AG04450 (cell line): ENCODE measurements at regions not wholly inside any gene's neighbourhood (a gene's known extent, or its start where the extent isn't known, plus 50 kb on each side); places are given as distances from the start of the nearest gene placed in this dataset.

Experiments used
- CTCF ChIA-PET: fragments of 300-600, 350-600 bp; formaldehyde crosslinking; extraction: SDS; loops from one replicate; lab custom pipeline; 2022; ENCODE audit warnings: antibody characterized with exemption, inconsistent platforms; lab: Charles Lee
- POLR2A ChIA-PET: fragments of 350-600 bp; formaldehyde crosslinking; extraction: SDS; loops from one replicate; lab custom pipeline; 2021; ENCODE audit warnings: antibody characterized with exemption, inconsistent platforms; lab: Yijun Ruan, JAX
- DNase-seq: peaks from one replicate; pipeline ENCODE4 v3.0.0-alpha.2; 2011; ENCODE audit warnings: low read depth, low spot score
- H3K27ac ChIP-seq: one replicate; pipeline ENCODE4 v1.5.1; 2012; ENCODE audit warnings: low read depth, low read length, control low read depth
- H3K27me3 ChIP-seq: one replicate; pipeline ENCODE4 v1.6.0; 2012; ENCODE audit warnings: low read length; ENCODE audit not compliant: control insufficient read depth, insufficient read depth
- H3K4me3 ChIP-seq: 2 replicates; pipeline ENCODE4 v1.5.1; 2011; ENCODE audit warnings: mild to moderate bottlenecking, low read depth, low read length, control low read depth
- H3K9me3 ChIP-seq: 2 replicates; pipeline ENCODE4 v1.5.1; 2012; ENCODE audit warnings: low read length; ENCODE audit not compliant: control insufficient read depth, insufficient read depth
- TF ChIP-seq, protein P1 (sequence below): IDR thresholded peaks from 2 replicates; pipeline ENCODE4 v1.5.1; 2011; ENCODE audit warnings: low read depth, low read length, control low read depth, inconsistent platforms

DNA sequence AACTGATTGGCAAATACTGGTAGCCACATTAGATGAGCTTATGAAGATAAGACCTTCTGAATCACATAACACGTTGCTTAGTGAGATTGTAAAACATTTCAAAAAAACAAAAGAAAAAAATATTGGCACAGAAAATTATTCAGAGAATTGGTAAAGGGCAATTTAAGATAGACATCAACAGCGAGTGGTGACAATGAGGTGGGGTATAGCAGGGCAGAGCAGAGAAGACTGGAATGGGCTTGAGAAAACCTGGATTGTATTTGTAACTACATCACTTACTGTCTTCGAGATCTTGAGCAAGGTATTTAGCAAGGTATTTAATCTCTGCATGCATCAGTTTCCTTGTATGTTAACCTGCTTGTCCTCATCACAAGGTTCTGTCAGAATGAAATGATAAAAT is 313.0 kb upstream of the MEIS1 start:
- DNase-seq = no peak
- TF ChIP-seq, protein P1, sequence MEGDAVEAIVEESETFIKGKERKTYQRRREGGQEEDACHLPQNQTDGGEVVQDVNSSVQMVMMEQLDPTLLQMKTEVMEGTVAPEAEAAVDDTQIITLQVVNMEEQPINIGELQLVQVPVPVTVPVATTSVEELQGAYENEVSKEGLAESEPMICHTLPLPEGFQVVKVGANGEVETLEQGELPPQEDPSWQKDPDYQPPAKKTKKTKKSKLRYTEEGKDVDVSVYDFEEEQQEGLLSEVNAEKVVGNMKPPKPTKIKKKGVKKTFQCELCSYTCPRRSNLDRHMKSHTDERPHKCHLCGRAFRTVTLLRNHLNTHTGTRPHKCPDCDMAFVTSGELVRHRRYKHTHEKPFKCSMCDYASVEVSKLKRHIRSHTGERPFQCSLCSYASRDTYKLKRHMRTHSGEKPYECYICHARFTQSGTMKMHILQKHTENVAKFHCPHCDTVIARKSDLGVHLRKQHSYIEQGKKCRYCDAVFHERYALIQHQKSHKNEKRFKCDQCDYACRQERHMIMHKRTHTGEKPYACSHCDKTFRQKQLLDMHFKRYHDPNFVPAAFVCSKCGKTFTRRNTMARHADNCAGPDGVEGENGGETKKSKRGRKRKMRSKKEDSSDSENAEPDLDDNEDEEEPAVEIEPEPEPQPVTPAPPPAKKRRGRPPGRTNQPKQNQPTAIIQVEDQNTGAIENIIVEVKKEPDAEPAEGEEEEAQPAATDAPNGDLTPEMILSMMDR = no peak
- CTCF ChIA-PET = no interaction called here

DNA sequence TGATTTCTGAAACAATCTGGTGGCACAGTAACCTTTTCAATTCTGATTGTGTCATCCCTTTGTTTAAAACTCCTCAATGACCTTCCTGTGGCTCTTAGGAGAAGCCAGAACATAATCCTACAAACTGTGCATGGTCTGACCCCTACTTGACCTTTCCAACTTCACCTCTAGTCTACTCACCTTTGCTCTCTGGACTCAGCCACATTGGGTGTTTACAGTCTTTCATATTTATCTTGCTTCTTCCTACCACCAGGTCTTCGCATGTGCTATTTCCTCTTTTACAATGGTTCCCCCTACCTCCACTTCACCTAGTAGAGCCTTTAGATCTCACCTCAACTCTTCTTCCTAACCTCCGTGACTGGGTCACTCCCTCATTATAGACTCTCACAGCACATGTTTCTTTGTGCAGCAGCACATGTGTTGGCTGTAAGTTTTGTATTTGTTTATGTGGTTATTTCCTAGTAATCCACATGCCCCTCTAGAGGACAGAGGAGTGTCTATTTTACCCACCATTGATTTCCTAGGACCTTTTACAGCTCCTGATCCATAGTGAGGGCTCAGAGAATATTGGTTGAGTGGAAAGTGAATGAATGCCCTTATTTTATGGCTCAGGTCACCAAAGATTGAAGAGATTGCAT is 320.8 kb upstream of the MEIS1 start:
- no peak overlapping the region for H3K4me3 ChIP-seq
- TF ChIP-seq, protein P1 = no peak
- no peaks in the 10 kb centered on the region for H3K27me3 ChIP-seq
- POLR2A ChIA-PET = no interaction called here
- H3K9me3 ChIP-seq = no peaks in the 10 kb centered on the region
- CTCF ChIA-PET = no interaction called here
- no peak for DNase-seq
- no peak overlapping the region for H3K27ac ChIP-seq

More for the DNA sequence above, 313.0 kb upstream of the MEIS1 start:
- Histone ChIP-seq H3K4me3 (no peak overlapping the region), H3K9me3 (no peaks in the 10 kb centered on the region), H3K27ac (no peak overlapping the region), H3K27me3 (no peaks in the 10 kb centered on the region)
- POLR2A ChIA-PET = no interaction called here

DNA sequence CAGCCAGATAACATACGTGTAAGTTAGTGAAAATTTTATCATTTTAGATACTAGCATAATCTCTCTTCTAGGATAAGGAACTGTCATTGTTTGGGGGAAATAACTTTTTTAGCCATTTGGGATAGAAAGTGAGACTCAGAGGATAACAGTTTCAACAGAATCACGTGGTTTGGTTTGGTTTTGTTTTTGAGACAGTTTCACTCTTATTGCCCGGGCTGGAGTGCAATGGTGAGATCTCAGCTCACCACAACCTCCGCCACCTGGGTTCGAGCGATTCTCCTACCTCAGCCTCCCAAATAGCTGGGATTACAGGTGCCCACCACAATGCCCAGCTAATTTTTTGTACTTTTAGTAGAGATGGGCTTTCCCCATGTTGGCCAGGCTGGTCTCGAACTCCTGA is 323.2 kb upstream of the MEIS1 start:
- no peaks in the 10 kb centered on the region for H3K9me3 ChIP-seq
- TF ChIP-seq, protein P1 = no peak
- H3K27me3 ChIP-seq = no peaks in the 10 kb centered on the region
- POLR2A ChIA-PET = no interaction called here
- H3K27ac ChIP-seq = no peak overlapping the region
- no peak for DNase-seq
- CTCF ChIA-PET = no interaction called here
- H3K4me3 ChIP-seq = no peak overlapping the region

DNA sequence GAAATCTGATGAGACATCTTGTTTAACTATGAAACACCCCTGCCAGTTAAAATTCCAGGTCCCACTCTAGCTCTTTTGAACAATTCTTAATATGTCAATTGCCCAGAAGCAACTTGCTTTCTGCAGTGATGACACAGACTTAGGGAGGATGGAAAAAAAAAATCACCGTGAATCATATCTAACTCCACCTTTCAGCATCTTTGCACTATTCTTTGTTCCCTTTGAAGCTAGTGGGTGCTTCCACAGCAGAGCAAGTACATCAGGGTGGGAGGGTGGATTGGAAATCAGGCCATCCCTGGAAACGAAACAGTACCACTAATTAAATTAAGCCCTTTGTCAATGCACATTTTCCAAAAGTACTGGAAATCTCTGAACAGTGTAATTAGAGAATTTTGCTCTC is 324.3 kb upstream of the MEIS1 start:
- DNase-seq = no peak
- TF ChIP-seq, protein P1 = no peak
- ChIA-PET POLR2A (no interaction called here), CTCF (no interaction called here)
- H3K9me3 ChIP-seq = no peaks in the 10 kb centered on the region
- no peak overlapping the region for H3K4me3 ChIP-seq
- no peak overlapping the region for H3K27ac ChIP-seq
- no peaks in the 10 kb centered on the region for H3K27me3 ChIP-seq

DNA sequence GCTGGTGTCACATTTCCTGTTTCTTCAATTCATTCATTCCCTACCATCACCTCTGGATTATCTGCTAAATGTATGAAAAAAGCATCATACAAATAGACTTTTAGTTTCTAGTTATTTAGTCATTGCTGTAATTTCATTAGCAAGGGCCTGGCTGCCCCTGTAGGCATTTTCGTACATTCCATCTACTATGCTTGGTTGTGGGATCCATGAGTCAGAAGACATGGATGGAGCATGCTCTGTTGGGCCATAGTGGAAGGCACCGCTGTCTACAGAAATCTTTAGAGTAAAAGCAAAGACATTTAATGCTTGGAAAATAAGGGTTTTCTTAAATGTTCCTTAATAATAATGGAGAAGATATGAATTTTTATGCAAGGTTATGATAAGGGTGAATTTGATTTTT is 324.8 kb upstream of the MEIS1 start:
- TF ChIP-seq, protein P1 = no peak
- POLR2A ChIA-PET = no interaction called here
- Histone ChIP-seq H3K4me3 (no peak overlapping the region), H3K27ac (no peak overlapping the region), H3K9me3 (no peaks in the 10 kb centered on the region), H3K27me3 (no peaks in the 10 kb centered on the region)
- CTCF ChIA-PET = no interaction called here
- no peak for DNase-seq
